Omental fat pad (tissue), 3 donors: ENCODE measurements at regions not wholly inside any gene's neighbourhood (a gene's known extent, or its start where the extent isn't known, plus 50 kb on each side); places are given as distances from the start of the nearest gene placed in this dataset.

ENCODE experiments used
- ATAC-seq: fragments of 150-250 bp; one replicate; pipeline ENCODE4 v1.9.1; 2016; ENCODE audit warnings: mild to moderate bottlenecking, moderate library complexity; ENCODE audit not compliant: low FRiP score
- DNase-seq: peaks from one replicate; pipeline ENCODE4 v3.0.0-alpha.2; 2019; ENCODE audit warnings: low spot score
- CTCF ChIP-seq, 3 donors: fragments of 450-650 bp; IDR thresholded peaks; one replicate each; pipeline ENCODE4 v1.5.1; 2016 to 2017; ENCODE audit warnings: antibody characterized with exemption in 3 of 3, mild to moderate bottlenecking in 3 of 3, moderate library complexity in 2 of 3

GRCh38 chr3:72222410-72222809 lies 437.5 kb upstream of the PROK2 start:
- TF ChIP-seq CTCF (IDR thresholded peaks at IDR 0.05) = no peak
- ATAC-seq (no peak), DNase-seq (no peak)

DNA sequence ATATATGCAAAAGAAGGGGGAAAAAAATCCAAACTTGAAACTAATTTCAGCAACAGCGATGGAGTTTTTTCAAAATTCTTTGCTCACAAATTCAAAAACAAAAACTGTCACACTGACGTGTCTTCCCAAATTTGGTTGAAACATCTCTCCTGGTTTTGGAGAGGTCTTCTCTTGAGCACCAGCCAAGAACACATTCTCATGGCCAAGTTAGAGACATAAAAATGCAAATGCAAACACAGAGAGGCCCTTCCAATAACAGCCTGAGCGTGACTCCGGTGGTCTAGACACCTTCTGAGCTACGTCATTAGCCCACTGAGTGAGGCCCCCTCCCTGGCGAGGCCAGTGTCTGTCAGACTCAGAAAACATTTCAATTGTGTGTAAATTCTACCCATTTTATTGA lies 436.0 kb upstream of the PROK2 start:
- ATAC-seq = no peak
- TF ChIP-seq CTCF (IDR thresholded peaks at IDR 0.05) = no peak
- no peak for DNase-seq

GRCh38 chr3:72219752-72220151 lies 434.8 kb upstream of the PROK2 start:
- no peak for TF ChIP-seq CTCF (IDR thresholded peaks at IDR 0.05)
- DNase-seq (no peak), ATAC-seq (no peak)

GRCh38 chr3:72217570-72217969 lies 432.6 kb upstream of the PROK2 start:
- no peak for TF ChIP-seq CTCF (IDR thresholded peaks at IDR 0.05)
- DNase-seq (no peak), ATAC-seq (no peak)

DNA sequence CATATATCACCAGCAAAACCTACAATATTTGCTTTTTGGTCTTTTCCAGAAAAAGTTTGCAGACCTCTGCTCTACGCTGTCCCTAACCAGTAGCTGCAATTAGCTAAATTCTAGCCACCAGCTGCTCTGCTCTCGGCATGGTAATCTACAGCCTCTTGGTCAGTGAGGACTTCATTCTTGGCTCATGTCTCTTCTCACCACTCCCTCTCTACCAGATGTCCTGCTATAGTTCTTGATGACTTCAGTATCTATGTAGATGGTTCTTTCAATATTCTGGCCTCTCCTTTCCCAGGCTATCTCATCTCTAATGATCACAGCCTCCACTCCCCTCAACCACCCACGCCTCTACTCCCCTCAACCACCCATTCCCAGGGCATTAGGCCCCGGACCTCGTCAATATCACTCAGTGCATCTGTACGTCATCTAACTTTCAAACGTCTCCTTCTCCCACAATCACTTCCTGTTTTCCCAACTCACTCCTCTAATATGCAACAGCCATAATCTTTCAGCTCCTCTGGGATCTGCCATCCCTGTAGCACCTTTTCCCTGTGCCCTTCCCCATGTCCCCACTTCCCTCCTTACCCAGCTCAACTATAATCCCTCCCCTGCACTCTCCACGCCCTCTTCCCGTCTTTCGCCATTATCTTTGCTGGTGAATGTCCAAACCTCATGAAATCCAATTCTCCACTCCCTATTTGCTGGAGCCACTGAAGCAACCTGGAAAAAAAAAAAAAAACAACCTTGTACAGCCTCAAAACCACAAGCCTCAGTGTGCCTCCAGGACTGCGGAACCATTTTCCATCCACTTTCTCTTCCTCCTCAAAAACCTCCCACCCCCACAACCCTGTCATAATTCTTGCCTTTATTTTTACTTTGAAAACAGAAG lies 429.4 kb upstream of the PROK2 start:
- ATAC-seq = peak; percentile 28
- DNase-seq = no peak
- no peak for TF ChIP-seq CTCF (IDR thresholded peaks at IDR 0.05)

GRCh38 chr3:72213296-72214065 lies 428.5 kb upstream of the PROK2 start:
- ATAC-seq = no peak
- TF ChIP-seq CTCF (IDR thresholded peaks at IDR 0.05) = no peak
- DNase-seq = no peak
